Ascending aorta (tissue), 2 donors: ENCODE measurements at regions not wholly inside any gene's neighbourhood (a gene's known extent, or its start where the extent isn't known, plus 50 kb on each side); places are given as distances from the start of the nearest gene placed in this dataset.

Experiments used
- DNase-seq, 2 donors: peaks; one replicate each; pipeline ENCODE4 v3.0.0-alpha.2; 2019; ENCODE audit warnings: low spot score in 2 of 2
- H3K27ac ChIP-seq, 2 donors: fragments of 200-600 bp; sonication (generic); one replicate each; pipeline ENCODE4 v1.5.1; 2016 to 2017; ENCODE audit warnings: mild to moderate bottlenecking in 1 of 2
- H3K27me3 ChIP-seq: fragments of 200-600 bp; sonication (generic); one replicate; pipeline ENCODE4 v1.5.1; 2017
- H3K36me3 ChIP-seq, 2 donors: fragments of 200-600 bp; sonication (generic); one replicate each; pipeline ENCODE4 v1.5.1; 2016
- H3K4me1 ChIP-seq, 2 donors: fragments of 200-600 bp; sonication (generic); one replicate each; pipeline ENCODE4 v1.5.1; 2016 to 2017; ENCODE audit warnings: mild to moderate bottlenecking in 1 of 2
- H3K4me3 ChIP-seq, 2 donors: fragments of 200-600 bp; sonication (generic); one replicate each; pipeline ENCODE4 v1.5.1; 2016 to 2017; ENCODE audit warnings: mild to moderate bottlenecking in 1 of 2
- H3K9me3 ChIP-seq, 2 donors: fragments of 200-600 bp; sonication (generic); one replicate each; pipeline ENCODE4 v1.5.1; 2016
- intact Hi-C: fragments of 100-400 bp; cut with DNase I; formaldehyde crosslinking; loops from one replicate; pipeline ENCODE4 v1.15.1; 2023
- TF ChIP-seq, protein P1 (sequence below), 3 experiments: fragments of 200-600 bp in 2 of 3; fragments of 450-650 bp in 1 of 3; sonication (generic) in 2 of 3; IDR thresholded peaks; one replicate each; pipeline ENCODE4 v1.5.1; 2016 to 2019; ENCODE audit warnings: antibody characterized with exemption in 3 of 3, mild to moderate bottlenecking in 1 of 3, moderate library complexity in 1 of 3

GRCh38 chr14:34023824-34024767 lies 73.2 kb upstream of the EGLN3 start:
- TF ChIP-seq, protein P1, sequence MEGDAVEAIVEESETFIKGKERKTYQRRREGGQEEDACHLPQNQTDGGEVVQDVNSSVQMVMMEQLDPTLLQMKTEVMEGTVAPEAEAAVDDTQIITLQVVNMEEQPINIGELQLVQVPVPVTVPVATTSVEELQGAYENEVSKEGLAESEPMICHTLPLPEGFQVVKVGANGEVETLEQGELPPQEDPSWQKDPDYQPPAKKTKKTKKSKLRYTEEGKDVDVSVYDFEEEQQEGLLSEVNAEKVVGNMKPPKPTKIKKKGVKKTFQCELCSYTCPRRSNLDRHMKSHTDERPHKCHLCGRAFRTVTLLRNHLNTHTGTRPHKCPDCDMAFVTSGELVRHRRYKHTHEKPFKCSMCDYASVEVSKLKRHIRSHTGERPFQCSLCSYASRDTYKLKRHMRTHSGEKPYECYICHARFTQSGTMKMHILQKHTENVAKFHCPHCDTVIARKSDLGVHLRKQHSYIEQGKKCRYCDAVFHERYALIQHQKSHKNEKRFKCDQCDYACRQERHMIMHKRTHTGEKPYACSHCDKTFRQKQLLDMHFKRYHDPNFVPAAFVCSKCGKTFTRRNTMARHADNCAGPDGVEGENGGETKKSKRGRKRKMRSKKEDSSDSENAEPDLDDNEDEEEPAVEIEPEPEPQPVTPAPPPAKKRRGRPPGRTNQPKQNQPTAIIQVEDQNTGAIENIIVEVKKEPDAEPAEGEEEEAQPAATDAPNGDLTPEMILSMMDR (IDR thresholded peaks at IDR 0.05), result no peak
- DNase-seq, result no peak
- Histone ChIP-seq H3K4me1 (no peaks in the 10 kb centered on the region), H3K36me3 (no peaks in the 10 kb centered on the region), H3K27me3 (no peaks in the 10 kb centered on the region), H3K27ac (no peak overlapping the region), H3K4me3 (no peak overlapping the region), H3K9me3 (no peaks in the 10 kb centered on the region)
- intact Hi-C loops, result no loop called here

DNA sequence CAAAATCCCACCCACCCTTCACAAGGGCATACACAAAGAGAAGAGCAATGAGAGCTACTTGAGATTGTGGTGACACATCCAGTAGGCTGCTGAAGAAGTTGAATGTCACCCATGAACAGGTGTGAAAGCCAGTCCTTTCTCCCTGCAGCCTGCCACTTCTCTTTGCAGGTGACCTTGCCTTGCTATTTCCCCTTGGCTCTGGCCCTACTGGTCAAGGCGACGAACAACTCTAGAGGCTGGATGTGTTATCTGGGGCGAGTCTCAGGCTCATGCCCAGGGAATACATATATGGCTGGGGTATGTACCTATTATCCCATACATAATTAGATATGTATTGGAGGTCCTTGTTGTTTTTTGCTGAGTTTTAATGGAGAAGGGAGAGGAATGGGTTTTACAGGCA lies 70.2 kb upstream of the EGLN3 start:
- H3K36me3 ChIP-seq, result no peaks in the 10 kb centered on the region
- TF ChIP-seq, protein P1 (IDR thresholded peaks at IDR 0.05), result no peak
- intact Hi-C loops, result no loop called here
- no peaks in the 10 kb centered on the region for H3K4me1 ChIP-seq
- no peaks in the 10 kb centered on the region for H3K27me3 ChIP-seq
- no peak overlapping the region for H3K27ac ChIP-seq
- no peak for DNase-seq
- H3K9me3 ChIP-seq, result no peaks in the 10 kb centered on the region
- H3K4me3 ChIP-seq, result no peak overlapping the region

DNA sequence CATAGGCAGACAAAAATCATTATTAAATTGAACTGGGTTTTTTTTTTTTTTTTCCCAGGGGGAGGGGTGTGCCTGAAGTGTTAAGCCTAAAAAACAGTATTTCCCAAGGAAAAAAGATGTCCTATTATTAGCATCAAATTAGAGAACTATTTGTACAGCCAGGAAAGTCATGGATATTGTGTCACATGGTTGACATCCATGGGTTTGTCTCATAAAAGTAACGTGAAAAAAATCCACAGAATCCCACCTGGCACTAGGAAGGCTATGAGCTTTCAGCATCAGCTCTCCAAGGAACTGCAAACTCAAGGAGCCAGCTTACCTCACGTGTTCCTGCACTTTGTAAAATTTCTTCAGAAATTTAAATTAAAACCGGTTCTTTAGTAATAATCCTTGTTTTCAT lies 69.1 kb upstream of the EGLN3 start:
- intact Hi-C loops, result no loop called here
- DNase-seq, result no peak

GRCh38 chr14:34018564-34019244 lies 67.8 kb upstream of the EGLN3 start:
- H3K9me3 ChIP-seq, result no peaks in the 10 kb centered on the region
- DNase-seq, result peak in 1 of 2 donors; percentile 65
- H3K36me3 ChIP-seq, result no peaks in the 10 kb centered on the region
- H3K27me3 ChIP-seq, result no peaks in the 10 kb centered on the region
- peak overlapping the region in 1 of 2 donors; percentile 4 for H3K4me3 ChIP-seq
- intact Hi-C loops, result no loop called here
- no peaks in the 10 kb centered on the region for H3K4me1 ChIP-seq
- TF ChIP-seq, protein P1 (IDR thresholded peaks at IDR 0.05), result no peak
- H3K27ac ChIP-seq, result no peak overlapping the region

More for the DNA sequence above, 69.1 kb upstream of the EGLN3 start:
- H3K36me3 ChIP-seq, result no peaks in the 10 kb centered on the region
- H3K4me1 ChIP-seq, result no peaks in the 10 kb centered on the region
- H3K4me3 ChIP-seq, result no peak overlapping the region
- TF ChIP-seq, protein P1 (IDR thresholded peaks at IDR 0.05), result no peak
- H3K9me3 ChIP-seq, result no peaks in the 10 kb centered on the region
- H3K27me3 ChIP-seq, result no peaks in the 10 kb centered on the region
- H3K27ac ChIP-seq, result no peak overlapping the region

DNA sequence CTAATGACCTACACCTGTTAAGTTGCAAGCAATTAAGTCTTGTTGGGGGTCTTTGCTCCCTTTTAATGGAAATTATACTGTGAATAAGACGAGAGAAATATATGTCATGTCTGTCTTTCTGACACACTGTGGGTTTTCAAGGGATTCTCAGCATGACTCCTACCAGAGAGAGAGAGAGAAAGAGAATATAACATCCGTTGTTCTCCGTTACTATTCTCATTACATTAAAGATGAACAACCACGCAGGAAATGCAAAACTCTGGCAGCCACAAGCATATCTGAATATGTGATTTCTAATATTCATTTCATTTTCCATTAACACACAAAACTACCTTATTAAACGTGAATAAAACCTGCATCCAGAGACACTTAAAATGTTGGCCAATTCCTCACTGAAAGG lies 67.3 kb upstream of the EGLN3 start:
- no peak overlapping the region for H3K27ac ChIP-seq
- intact Hi-C loops, result no loop called here
- H3K4me1 ChIP-seq, result no peaks in the 10 kb centered on the region
- TF ChIP-seq, protein P1 (IDR thresholded peaks at IDR 0.05), result no peak
- H3K4me3 ChIP-seq, result peak overlapping the region in 1 of 2 donors; percentile 4
- no peaks in the 10 kb centered on the region for H3K27me3 ChIP-seq
- H3K9me3 ChIP-seq, result no peaks in the 10 kb centered on the region
- H3K36me3 ChIP-seq, result no peaks in the 10 kb centered on the region
- no peak for DNase-seq
